H1 (cell line): ENCODE measurements at regions not wholly inside any gene's neighbourhood (a gene's known extent, or its start where the extent isn't known, plus 50 kb on each side); places are given as distances from the start of the nearest gene placed in this dataset.

Experiments used
- CTCF ChIA-PET: fragments of 300-600 bp; sonication (Branson Sonifier 250); formaldehyde crosslinking; loops from one replicate; lab custom pipeline; 2021; ENCODE audit not compliant: partially characterized antibody; lab: Charles Lee
- POLR2A ChIA-PET: fragments of 300-600 bp; sonication (Branson Sonifier 250); formaldehyde crosslinking; loops from one replicate; lab custom pipeline; 2021; ENCODE audit warnings: inconsistent platforms; ENCODE audit not compliant: partially characterized antibody; lab: Charles Lee
- DNase-seq, 2 experiments: peaks; one replicate each; pipeline versions ENCODE4 v3.0.0 to v3.0.0-alpha.2; 2010 to 2022; ENCODE audit warnings: low spot score in 2 of 2, low read depth in 1 of 2, mixed read lengths in 1 of 2
- FAIRE-seq: peaks from 2 replicates; lab custom pipeline; 2011; peaks lifted over from hg19 to GRCh38; lab: Jason Lieb, UNC
- H2AFZ ChIP-seq: 2 replicates; pipeline ENCODE4 v1.8.1; 2012; ENCODE audit warnings: low read length, inconsistent platforms
- H2AK5ac ChIP-seq: 2 replicates; pipeline ENCODE4 v1.6.1; 2013; ENCODE audit warnings: low read depth, low read length
- H2BK120ac ChIP-seq: replicated peaks from 2 replicates; pipeline ENCODE3; 2013; ENCODE audit warnings: low read depth, low read length, inconsistent platforms
- H2BK12ac ChIP-seq: 2 replicates; pipeline ENCODE4 v1.6.1; 2013; ENCODE audit warnings: low read depth, low read length
- H2BK15ac ChIP-seq: 2 replicates; pipeline ENCODE4 v1.6.1; 2013; ENCODE audit warnings: low read length
- H2BK20ac ChIP-seq: 2 replicates; pipeline ENCODE4 v1.6.1; 2013; ENCODE audit warnings: low read length
- H2BK5ac ChIP-seq: 2 replicates; pipeline ENCODE4 v1.6.1; 2013; ENCODE audit warnings: low read depth, low read length
- H3K14ac ChIP-seq: 2 replicates; pipeline ENCODE4 v1.6.1; 2013; ENCODE audit warnings: inconsistent platforms; ENCODE audit not compliant: insufficient read length
- H3K18ac ChIP-seq: 2 replicates; pipeline ENCODE4 v1.6.1; 2013; ENCODE audit warnings: low read length; ENCODE audit errors: extremely low read depth
- H3K23ac ChIP-seq: 2 replicates; pipeline ENCODE4 v1.6.1; 2013; ENCODE audit warnings: inconsistent platforms; ENCODE audit not compliant: insufficient read length
- H3K23me2 ChIP-seq: 2 replicates; pipeline ENCODE4 v1.6.1; 2013; ENCODE audit warnings: low read depth, low read length
- H3K27ac ChIP-seq: 2 replicates; pipeline ENCODE4 v1.6.1; 2011; ENCODE audit warnings: low read depth, low read length, inconsistent platforms
- H3K27me3 ChIP-seq, 4 experiments: replicated peaks in 1 of 4; 1 replicate in 1 of 4; 2 replicates in 3 of 4; pipeline versions ENCODE4 v1.6.1 to v1.8.1; 2011 to 2013; ENCODE audit warnings: low read length in 3 of 4, mild to moderate bottlenecking in 3 of 4, inconsistent platforms in 2 of 4, mixed read lengths in 2 of 4, moderate library complexity in 1 of 4; ENCODE audit not compliant: control insufficient read depth in 3 of 4, insufficient read depth in 3 of 4; ENCODE audit errors: extremely low read depth in 1 of 4
- H3K36me3 ChIP-seq, 4 experiments: 2 replicates each; pipeline versions ENCODE4 v1.6.1 to v1.8.1; 2011 to 2013; ENCODE audit warnings: mild to moderate bottlenecking in 4 of 4, low read length in 3 of 4, moderate library complexity in 2 of 4, control low read depth in 1 of 4, inconsistent platforms in 1 of 4; ENCODE audit not compliant: insufficient read depth in 4 of 4, control insufficient read depth in 2 of 4
- H3K4ac ChIP-seq: replicated peaks from 2 replicates; pipeline ENCODE3; 2013; ENCODE audit warnings: low read length, low read depth, mixed read lengths, inconsistent platforms; ENCODE audit not compliant: insufficient read length
- H3K4me1 ChIP-seq, 4 experiments: replicated peaks in 1 of 4; 1 replicate in 1 of 4; 2 replicates in 3 of 4; pipeline versions ENCODE4 v1.6.1 to v1.8.1; 2011 to 2013; ENCODE audit warnings: low read length in 3 of 4, inconsistent platforms in 2 of 4, mixed read lengths in 1 of 4; ENCODE audit not compliant: insufficient read depth in 4 of 4, control insufficient read depth in 3 of 4
- H3K4me2 ChIP-seq, 2 experiments: 2 replicates each; pipeline versions ENCODE4 v1.6.1 to v1.8.1; 2011 to 2013; ENCODE audit warnings: low read depth in 2 of 2, low read length in 2 of 2, control low read depth in 1 of 2, inconsistent platforms in 1 of 2, mild to moderate bottlenecking in 1 of 2; ENCODE audit not compliant: insufficient read depth in 1 of 2
- H3K4me3 ChIP-seq, 4 experiments: fragments of 200-600, 300-600 bp in 1 of 4; sonication (generic), shearing (Covaris generic), sonication (Bioruptor Twin) in 1 of 4; 2 replicates each; pipeline versions ENCODE4 v1.5.1 to v1.8.1; 2011 to 2016; ENCODE audit warnings: low read length in 4 of 4, low read depth in 3 of 4, control low read depth in 2 of 4, inconsistent platforms in 2 of 4, mild to moderate bottlenecking in 2 of 4, mixed read lengths in 1 of 4, moderate library complexity in 1 of 4; ENCODE audit not compliant: insufficient read depth in 2 of 4; ENCODE audit errors: extremely low read depth in 1 of 4
- H3K56ac ChIP-seq: replicated peaks from 2 replicates; pipeline ENCODE3; 2013; ENCODE audit warnings: low read depth, mild to moderate bottlenecking, mixed read lengths, low read length, inconsistent platforms; ENCODE audit not compliant: insufficient read length
- H3K79me1 ChIP-seq: 2 replicates; pipeline ENCODE4 v1.6.1; 2013; ENCODE audit warnings: low read depth, low read length, control low read depth
- H3K79me2 ChIP-seq, 2 experiments: 2 replicates each; pipeline versions ENCODE4 v1.6.1 to v1.8.1; 2012 to 2013; ENCODE audit warnings: low read length in 2 of 2, mild to moderate bottlenecking in 2 of 2, inconsistent platforms in 1 of 2; ENCODE audit not compliant: insufficient read depth in 2 of 2, control insufficient read depth in 1 of 2
- H3K9ac ChIP-seq, 4 experiments: replicated peaks in 1 of 4; 1 replicate in 1 of 4; 2 replicates in 3 of 4; pipeline versions ENCODE4 v1.6.1 to v1.8.1; 2011 to 2013; ENCODE audit warnings: low read depth in 3 of 4, low read length in 3 of 4, control low read depth in 2 of 4, mild to moderate bottlenecking in 2 of 4, moderate library complexity in 2 of 4, inconsistent platforms in 1 of 4; ENCODE audit errors: extremely low read depth in 1 of 4
- H3K9me3 ChIP-seq, 2 experiments: 2 replicates each; pipeline versions ENCODE4 v1.6.1 to v1.8.1; 2012 to 2013; ENCODE audit warnings: mild to moderate bottlenecking in 2 of 2, moderate library complexity in 2 of 2, control low read depth in 1 of 2, inconsistent platforms in 1 of 2, low read depth in 1 of 2, low read length in 1 of 2, mixed read lengths in 1 of 2; ENCODE audit not compliant: insufficient read depth in 2 of 2
- H4K20me1 ChIP-seq, 2 experiments: replicated peaks in 1 of 2; 2 replicates each; pipeline versions ENCODE3 to v1.8.1; 2011 to 2013; ENCODE audit warnings: inconsistent platforms in 2 of 2, low read length in 2 of 2, mild to moderate bottlenecking in 1 of 2; ENCODE audit not compliant: insufficient read depth in 2 of 2, control insufficient read depth in 1 of 2
- H4K5ac ChIP-seq: 2 replicates; pipeline ENCODE4 v1.6.1; 2013; ENCODE audit warnings: low read length, low read depth, mixed read lengths, inconsistent platforms; ENCODE audit not compliant: insufficient read length
- H4K8ac ChIP-seq: 2 replicates; pipeline ENCODE4 v1.8.0; 2013; ENCODE audit warnings: mild to moderate bottlenecking, moderate library complexity, low read length, inconsistent platforms; ENCODE audit not compliant: insufficient read depth; ENCODE audit errors: extremely low read depth
- H4K91ac ChIP-seq: replicated peaks from 2 replicates; pipeline ENCODE3; 2013; ENCODE audit warnings: low read length, mixed read lengths, inconsistent platforms; ENCODE audit not compliant: insufficient read length
- GTF2F1 ChIP-seq: IDR thresholded peaks from 2 replicates; pipeline ENCODE4 v1.6.1; 2012; ENCODE audit warnings: low read depth, low read length, improper control_type of control experiment, borderline replicate concordance
- NANOG ChIP-seq: IDR thresholded peaks from 2 replicates; pipeline ENCODE4 v1.6.1; 2011; ENCODE audit warnings: low read length, low read depth, mild to moderate bottlenecking, inconsistent platforms; ENCODE audit not compliant: insufficient read depth, poor library complexity, severe bottlenecking
- NRF1 ChIP-seq: IDR thresholded peaks from 2 replicates; pipeline ENCODE4 v1.6.1; 2011; ENCODE audit warnings: mild to moderate bottlenecking, low read depth, low read length, improper control_type of control experiment
- PHF8 ChIP-seq: fragments of 200-600 bp; sonication (generic); conservative IDR thresholded peaks from 2 replicates; pipeline ENCODE4 v1.7.1; 2012; ENCODE audit warnings: low read depth, mild to moderate bottlenecking, inconsistent platforms, low read length, moderate library complexity
- SP4 ChIP-seq: IDR thresholded peaks from 2 replicates; pipeline ENCODE4 v1.6.1; 2012; ENCODE audit warnings: low read length, inconsistent platforms
- WGBS, 2 experiments: shearing (Covaris generic) in 1 of 2; methylation state at CpG; one replicate each; pipeline versions ENCODE4 v1.1.6 to v1.1.7; 2013 to 2015; ENCODE audit warnings: low lambda C conversion rate in 2 of 2, mixed read lengths in 2 of 2, inconsistent platforms in 1 of 2, low coverage in 1 of 2, missing lambda C conversion rate in 1 of 2; ENCODE audit not compliant: insufficient replicate concordance in 2 of 2, insufficient coverage in 1 of 2, insufficient read length in 1 of 2; ENCODE audit errors: extremely low coverage in 1 of 2, missing lambda C conversion rate in 1 of 2; 5-methylcytosine and 5-hydroxymethylcytosine counted together

DNA sequence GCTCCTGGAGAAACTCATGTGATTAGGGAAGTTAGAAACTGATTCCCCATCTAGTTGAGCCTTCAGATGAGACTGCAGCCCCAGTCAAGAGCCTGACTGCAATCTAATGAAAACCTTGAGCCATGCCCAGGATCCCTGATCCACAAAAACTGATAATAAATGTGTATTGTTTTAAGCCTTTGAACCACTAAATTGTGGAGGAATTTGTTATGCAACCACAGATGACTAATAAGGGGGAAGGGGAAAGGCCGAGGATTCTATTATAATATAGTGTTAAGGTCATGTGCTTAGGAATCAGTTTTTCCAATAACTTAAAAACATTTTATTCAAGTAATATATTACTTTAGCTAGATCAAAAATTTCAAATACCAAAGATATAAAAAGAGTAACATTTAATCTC, 52.8 kb upstream of the USP25 start:
- H2BK12ac ChIP-seq: no peak overlapping the region
- H2BK120ac ChIP-seq: no peak overlapping the region
- H3K23ac ChIP-seq: no peak overlapping the region
- no peak overlapping the region for H4K5ac ChIP-seq
- H3K4ac ChIP-seq: no peak overlapping the region
- H2BK15ac ChIP-seq: no peak overlapping the region
- H3K9me3 ChIP-seq: no peaks in the 10 kb centered on the region
- H2BK20ac ChIP-seq: no peak overlapping the region
- no peak overlapping the region for H3K4me2 ChIP-seq
- H3K18ac ChIP-seq: no peak overlapping the region
- ChIA-PET POLR2A (no interaction called here), CTCF (no interaction called here)
- H3K36me3 ChIP-seq: no peaks in the 10 kb centered on the region
- H3K27me3 ChIP-seq: no peaks in the 10 kb centered on the region
- no peak overlapping the region for H2BK5ac ChIP-seq
- no peak overlapping the region for H3K27ac ChIP-seq
- no peaks in the 10 kb centered on the region for H3K79me1 ChIP-seq
- TF ChIP-seq GTF2F1 (no peak), NRF1 (no peak), SP4 (no peak), PHF8 (no peak), NANOG (no peak)
- H4K8ac ChIP-seq: no peak overlapping the region
- H2AFZ ChIP-seq: no peak overlapping the region
- no peaks in the 10 kb centered on the region for H3K79me2 ChIP-seq
- H3K23me2 ChIP-seq: no peaks in the 10 kb centered on the region
- WGBS, 2 experiments: 77% methylated on average over 1 of the region's 1 CpG; no CpG with 5 or more reads in 1 of the 2 experiments
- no peak overlapping the region for H3K56ac ChIP-seq
- H4K91ac ChIP-seq: no peak overlapping the region
- no peaks in the 10 kb centered on the region for H3K4me1 ChIP-seq
- H3K4me3 ChIP-seq: no peak overlapping the region
- no peak overlapping the region for H2AK5ac ChIP-seq
- H4K20me1 ChIP-seq: no peaks in the 10 kb centered on the region
- no peak overlapping the region for H3K9ac ChIP-seq
- DNase-seq: no peak
- no peak for FAIRE-seq
- no peak overlapping the region for H3K14ac ChIP-seq
